Panc1 (cell line): ENCODE measurements at regions not wholly inside any gene's neighbourhood (a gene's known extent, or its start where the extent isn't known, plus 50 kb on each side); places are given as distances from the start of the nearest gene placed in this dataset.
A peak's percentile ranks its signal among the peaks of the same experiment; 100 is the strongest.
"Not testable (repeated sequence)": the region's sequence is repeated elsewhere in the genome, so short reads cannot be mapped to it uniquely, and the experiment has no call there.

Experiments
- ATAC-seq: fragments of 200-7000 bp; cut with Tn5 transposase; 2 replicates; pipeline ENCODE4 v1.9.1; 2020; ENCODE audit warnings: mild to moderate bottlenecking, moderate library complexity
- BruUV-seq: library from RNA; stranded (reverse); fragments of 400-500 nt; replicated peaks from 2 replicates; lab custom pipeline; 2021; lab: Mats Ljungman, UMichigan
- CTCF ChIA-PET: fragments of 300-600 bp; sonication (Branson Sonifier 250); formaldehyde crosslinking; loops from one replicate; lab custom pipeline; 2022; ENCODE audit warnings: antibody characterized with exemption; lab: Charles Lee
- POLR2A ChIA-PET: fragments of 300-600 bp; sonication (Branson Sonifier 250); formaldehyde crosslinking; loops from one replicate; lab custom pipeline; 2022; ENCODE audit warnings: antibody characterized with exemption; lab: Charles Lee
- DNase-seq: peaks from one replicate; pipeline ENCODE4 v3.0.0-alpha.2; 2010; ENCODE audit warnings: low read depth, low spot score
- H3K27ac ChIP-seq: 2 replicates; pipeline ENCODE4 v1.5.1; 2011; ENCODE audit warnings: mild to moderate bottlenecking, low read length, inconsistent platforms
- H3K27me3 ChIP-seq: fragments of 200-500 bp; sonication (Bioruptor generic); 2 replicates; pipeline ENCODE4 v1.6.0; 2014; ENCODE audit warnings: low read length, inconsistent platforms; ENCODE audit not compliant: control insufficient read depth, insufficient read depth
- H3K36me3 ChIP-seq: fragments of 200-500 bp; sonication (Bioruptor generic); 2 replicates; pipeline ENCODE4 v1.5.1; 2014; ENCODE audit warnings: inconsistent platforms, mild to moderate bottlenecking, low read length, moderate library complexity; ENCODE audit not compliant: control insufficient read depth, insufficient read depth
- H3K4me1 ChIP-seq: 2 replicates; pipeline ENCODE4 v1.5.1; 2011; ENCODE audit warnings: inconsistent platforms, mild to moderate bottlenecking, low read length, moderate library complexity; ENCODE audit not compliant: control insufficient read depth, insufficient read depth
- H3K4me3 ChIP-seq, 2 experiments: 2 replicates each; pipeline ENCODE4 v1.5.1; 2011 to 2012; ENCODE audit warnings: low read depth in 2 of 2, low read length in 2 of 2, mild to moderate bottlenecking in 2 of 2, inconsistent platforms in 1 of 2, moderate library complexity in 1 of 2
- H3K9me3 ChIP-seq: fragments of 200-500 bp; sonication (Bioruptor generic); 2 replicates; pipeline ENCODE4 v1.5.1; 2014; ENCODE audit warnings: low read depth, mild to moderate bottlenecking, inconsistent platforms, low read length, moderate library complexity; ENCODE audit not compliant: control insufficient read depth, insufficient read depth
- CTCF ChIP-seq: fragments of 450-650 bp; IDR thresholded peaks from 2 replicates; pipeline ENCODE4 v1.5.1; 2017; ENCODE audit warnings: mild to moderate bottlenecking
- POLR2AphosphoS5 ChIP-seq: IDR thresholded peaks from 2 replicates; pipeline ENCODE4 v1.6.1; 2012; ENCODE audit warnings: mild to moderate bottlenecking, low read depth, low read length, moderate library complexity
- REST ChIP-seq, 2 experiments: IDR thresholded peaks; 2 replicates each; pipeline ENCODE4 v1.6.1; 2011 to 2012; ENCODE audit warnings: low read depth in 2 of 2, control low read depth in 1 of 2, low read length in 1 of 2, mild to moderate bottlenecking in 1 of 2, moderate library complexity in 1 of 2; ENCODE audit not compliant: insufficient read depth in 1 of 2
- SIN3A ChIP-seq: IDR thresholded peaks from 2 replicates; pipeline ENCODE4 v1.6.1; 2012; ENCODE audit warnings: low read depth, mild to moderate bottlenecking, low read length, moderate library complexity, borderline replicate concordance; ENCODE audit not compliant: insufficient read depth
- TCF7L2 ChIP-seq: IDR thresholded peaks from 2 replicates; pipeline ENCODE4 v1.6.1; 2011; ENCODE audit warnings: mild to moderate bottlenecking, low read depth, low read length, inconsistent platforms
- in situ Hi-C: cut with HindIII; loops from 2 replicates; pipeline ENCODE4 v1.10.0; 2016; ENCODE audit warnings: low sequenced_read_pairs, low pct_unique_long_range_greater_than_20kb
- intact Hi-C: fragments of 100-400 bp; cut with micrococcal nuclease; formaldehyde crosslinking; loops from one replicate; pipeline ENCODE4 v1.10.0; 2022; ENCODE audit not compliant: unreplicated experiment

GRCh38 chr1:185650602-185651230, 83.5 kb upstream of the HMCN1 start:
- Histone ChIP-seq H3K4me3 (no peak overlapping the region), H3K4me1 (peaks cover 18% of the 10 kb centered on the region), H3K36me3 (no peaks in the 10 kb centered on the region), H3K27me3 (no peaks in the 10 kb centered on the region), H3K9me3 (peaks cover 5% of the 10 kb centered on the region; the same call in 1 of the 2 replicates), H3K27ac (peak overlapping the region; percentile 79)
- TF ChIP-seq CTCF (no peak), TCF7L2 (peak; percentile 90)
- BruUV-seq = no TSS peak
- in situ Hi-C loops (no loop called here), intact Hi-C loops (no loop called here)
- no peak for DNase-seq
- no peak for ATAC-seq
- ChIA-PET POLR2A (no interaction called here), CTCF (no interaction called here)

GRCh38 chr1:185648858-185649589, 85.2 kb upstream of the HMCN1 start:
- peaks cover 25% of the 10 kb centered on the region for H3K4me1 ChIP-seq
- H3K27me3 ChIP-seq = no peaks in the 10 kb centered on the region
- H3K27ac ChIP-seq = peak overlapping the region; percentile 79; the same call in 1 of the 2 replicates
- TF ChIP-seq POLR2AphosphoS5 = no peak
- TF ChIP-seq TCF7L2 = no peak
- no peak for TF ChIP-seq REST (IDR thresholded peaks at IDR 0.05; ENCODE audit: insufficient read depth in 1 of 2, low read depth in 2 of 2, low read length in 1 of 2)
- TF ChIP-seq SIN3A = no peak
- no peak for TF ChIP-seq CTCF
- CTCF ChIA-PET = no interaction called here
- ATAC-seq = no peak
- POLR2A ChIA-PET = interaction anchor here (0.6 kb wide), 1 partner anchor 653 kb away, joined by 3 read pairs; no protein-coding TSS in a partner anchor
- intact Hi-C loops (no loop called here), in situ Hi-C loops (no loop called here)
- DNase-seq = no peak
- peaks cover 5% of the 10 kb centered on the region; the same call in 1 of the 2 replicates for H3K9me3 ChIP-seq
- H3K36me3 ChIP-seq = no peaks in the 10 kb centered on the region
- no TSS peak for BruUV-seq
- H3K4me3 ChIP-seq = no peak overlapping the region

GRCh38 chr1:185647597-185648267, 86.5 kb upstream of the HMCN1 start:
- H3K9me3 ChIP-seq, intact Hi-C loops, H3K27me3 ChIP-seq, in situ Hi-C loops, ATAC-seq, POLR2A ChIA-PET, DNase-seq, BruUV-seq, H3K4me3 ChIP-seq, H3K36me3 ChIP-seq, CTCF ChIA-PET: not testable (repeated sequence)
- peak overlapping the region; percentile 94 for H3K27ac ChIP-seq
- H3K4me1 ChIP-seq = peaks cover 25% of the 10 kb centered on the region
